Smooth muscle cell (in vitro differentiated cells): ENCODE measurements at regions not wholly inside any gene's neighbourhood (a gene's known extent, or its start where the extent isn't known, plus 50 kb on each side); places are given as distances from the start of the nearest gene placed in this dataset.
A peak's percentile ranks its signal among the peaks of the same experiment; 100 is the strongest.

Experiments used
- DNase-seq: peaks from one replicate; lab custom pipeline; 2025; ENCODE audit not compliant: unreplicated experiment; lab: John Stamatoyannopoulos, UW
- H2AFZ ChIP-seq: fragments of 200-600 bp; sonication (generic); 2 replicates; pipeline ENCODE4 v1.6.0; 2016; ENCODE audit warnings: antibody characterized with exemption, low read depth, mild to moderate bottlenecking
- H3F3A ChIP-seq: fragments of 200-600 bp; sonication (generic); 2 replicates; pipeline ENCODE4 v1.6.0; 2017; ENCODE audit warnings: antibody characterized with exemption, low read depth
- H3K27ac ChIP-seq: fragments of 200-600 bp; sonication (generic); 2 replicates; pipeline ENCODE4 v1.5.1; 2016; ENCODE audit warnings: low read depth, mild to moderate bottlenecking
- H3K27me3 ChIP-seq: fragments of 200-600 bp; sonication (generic); 2 replicates; pipeline ENCODE4 v1.6.1; 2016; ENCODE audit warnings: low read depth, mild to moderate bottlenecking
- H3K36me3 ChIP-seq: fragments of 200-600 bp; sonication (generic); 2 replicates; pipeline ENCODE4 v1.5.1; 2016; ENCODE audit warnings: low read depth
- H3K4me1 ChIP-seq: fragments of 200-600 bp; sonication (generic); 2 replicates; pipeline ENCODE4 v1.5.1; 2016; ENCODE audit warnings: low read depth
- H3K4me2 ChIP-seq: fragments of 200-600 bp; sonication (generic); 2 replicates; pipeline ENCODE4 v1.6.0; 2016; ENCODE audit warnings: mild to moderate bottlenecking
- H3K4me3 ChIP-seq: fragments of 200-600 bp; sonication (generic); 2 replicates; pipeline ENCODE4 v1.5.1; 2016; ENCODE audit warnings: mild to moderate bottlenecking
- H3K79me2 ChIP-seq: fragments of 200-600 bp; sonication (generic); 2 replicates; pipeline ENCODE4 v1.6.0; 2016; ENCODE audit warnings: low read depth, mild to moderate bottlenecking
- H3K9ac ChIP-seq: fragments of 200-600 bp; sonication (generic); 2 replicates; pipeline ENCODE4 v1.6.0; 2016; ENCODE audit warnings: low read depth
- H3K9me3 ChIP-seq: fragments of 200-600 bp; sonication (generic); replicated peaks from 2 replicates; pipeline ENCODE4 v1.5.1; 2016; ENCODE audit warnings: low read depth
- H4K20me1 ChIP-seq: fragments of 200-600 bp; sonication (generic); 2 replicates; pipeline ENCODE4 v1.6.0; 2016; ENCODE audit warnings: low read depth
- WGBS: methylation state at CpG from one replicate; pipeline ENCODE4 v1.1.7; 2016; ENCODE audit warnings: low lambda C conversion rate; 5-methylcytosine and 5-hydroxymethylcytosine counted together
- TF ChIP-seq, protein P1 (sequence below): fragments of 200-600 bp; sonication (generic); IDR thresholded peaks from 2 replicates; pipeline ENCODE4 v1.5.1; 2017; ENCODE audit warnings: borderline replicate concordance, mild to moderate bottlenecking, antibody characterized with exemption; ENCODE audit not compliant: insufficient read depth, poor library complexity, severe bottlenecking

- Histone ChIP-seq H3K27me3 (no peaks in the 10 kb centered on the region), H3K27ac (no peak overlapping the region), H3K4me2 (no peak overlapping the region), H3F3A (no peaks in the 10 kb centered on the region), H3K9me3 (no peaks in the 10 kb centered on the region), H4K20me1 (no peaks in the 10 kb centered on the region), H2AFZ (no peak overlapping the region), H3K9ac (no peak overlapping the region), H3K4me1 (no peaks in the 10 kb centered on the region), H3K36me3 (no peaks in the 10 kb centered on the region), H3K4me3 (no peak overlapping the region), H3K79me2 (no peaks in the 10 kb centered on the region)
- DNase-seq: no peak
- 89% methylated on average over 3 of the region's 3 CpGs for WGBS
- TF ChIP-seq, protein P1, sequence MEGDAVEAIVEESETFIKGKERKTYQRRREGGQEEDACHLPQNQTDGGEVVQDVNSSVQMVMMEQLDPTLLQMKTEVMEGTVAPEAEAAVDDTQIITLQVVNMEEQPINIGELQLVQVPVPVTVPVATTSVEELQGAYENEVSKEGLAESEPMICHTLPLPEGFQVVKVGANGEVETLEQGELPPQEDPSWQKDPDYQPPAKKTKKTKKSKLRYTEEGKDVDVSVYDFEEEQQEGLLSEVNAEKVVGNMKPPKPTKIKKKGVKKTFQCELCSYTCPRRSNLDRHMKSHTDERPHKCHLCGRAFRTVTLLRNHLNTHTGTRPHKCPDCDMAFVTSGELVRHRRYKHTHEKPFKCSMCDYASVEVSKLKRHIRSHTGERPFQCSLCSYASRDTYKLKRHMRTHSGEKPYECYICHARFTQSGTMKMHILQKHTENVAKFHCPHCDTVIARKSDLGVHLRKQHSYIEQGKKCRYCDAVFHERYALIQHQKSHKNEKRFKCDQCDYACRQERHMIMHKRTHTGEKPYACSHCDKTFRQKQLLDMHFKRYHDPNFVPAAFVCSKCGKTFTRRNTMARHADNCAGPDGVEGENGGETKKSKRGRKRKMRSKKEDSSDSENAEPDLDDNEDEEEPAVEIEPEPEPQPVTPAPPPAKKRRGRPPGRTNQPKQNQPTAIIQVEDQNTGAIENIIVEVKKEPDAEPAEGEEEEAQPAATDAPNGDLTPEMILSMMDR: no peak
Measured at GRCh38 chr3:117910820-117911521, 1123.7 kb downstream of the IGSF11 start.

DNA sequence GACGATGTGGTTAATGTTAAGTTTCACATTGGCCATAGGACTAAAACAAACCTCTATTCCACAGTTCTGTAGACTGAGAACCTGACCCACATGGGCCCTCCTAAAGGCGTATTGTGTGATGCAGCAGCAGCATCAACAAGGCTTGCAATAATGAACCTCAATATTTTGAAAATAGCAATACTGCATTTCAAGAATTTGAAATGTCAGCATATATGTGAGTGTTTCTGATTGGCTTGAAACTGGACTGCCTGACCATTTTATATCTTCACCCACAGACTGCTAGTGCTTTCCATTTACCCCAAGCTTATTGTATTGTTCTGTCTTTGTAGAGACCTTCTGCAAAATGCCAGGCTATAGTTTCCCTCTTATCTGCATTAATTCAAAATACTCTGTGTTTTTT is 1122.3 kb downstream of the IGSF11 start:
- Histone ChIP-seq H3K27ac (no peak overlapping the region), H3K9me3 (no peaks in the 10 kb centered on the region), H2AFZ (no peak overlapping the region), H4K20me1 (no peaks in the 10 kb centered on the region), H3K4me3 (no peak overlapping the region), H3K4me1 (no peaks in the 10 kb centered on the region), H3K27me3 (no peaks in the 10 kb centered on the region), H3K36me3 (no peaks in the 10 kb centered on the region), H3K9ac (no peak overlapping the region), H3K4me2 (no peak overlapping the region), H3F3A (no peaks in the 10 kb centered on the region), H3K79me2 (no peaks in the 10 kb centered on the region)
- WGBS: 92% methylated on average over 2 of the region's 2 CpGs
- DNase-seq: no peak
- TF ChIP-seq, protein P1: no peak

DNA sequence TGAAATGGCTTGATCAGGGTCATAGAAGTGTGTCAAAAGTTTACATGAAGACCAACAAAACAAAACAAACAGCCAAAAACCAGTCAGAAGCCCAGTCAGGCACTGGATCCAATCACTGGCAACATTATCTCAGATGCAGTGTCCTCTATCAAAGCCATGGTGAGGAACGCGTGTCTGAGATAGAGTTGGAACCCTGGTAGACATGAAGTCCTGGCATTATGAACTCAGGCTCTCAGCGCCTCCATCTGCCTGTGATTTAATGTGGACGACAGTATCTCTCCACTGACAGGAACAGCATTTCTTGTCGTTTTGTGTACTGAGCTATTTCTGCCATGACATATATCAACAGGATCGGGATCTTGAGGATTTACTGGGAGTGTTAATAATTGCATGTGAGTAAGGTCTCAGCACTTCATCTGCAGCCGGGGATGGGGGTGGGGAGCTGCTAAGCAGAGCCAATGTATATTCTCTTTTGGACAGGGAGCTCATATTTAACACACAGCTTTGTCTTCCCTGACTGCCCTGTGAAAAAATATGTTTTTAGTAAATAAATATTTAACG is 1120.0 kb downstream of the IGSF11 start:
- no peaks in the 10 kb centered on the region for H3K36me3 ChIP-seq
- no peak for DNase-seq
- H3K79me2 ChIP-seq: no peaks in the 10 kb centered on the region
- 50% methylated on average over 8 of the region's 8 CpGs for WGBS
- H4K20me1 ChIP-seq: no peaks in the 10 kb centered on the region
- no peak overlapping the region for H2AFZ ChIP-seq
- H3K9ac ChIP-seq: no peak overlapping the region
- peak overlapping the region; percentile 43 for H3K4me2 ChIP-seq
- no peak overlapping the region for H3K4me3 ChIP-seq
- no peaks in the 10 kb centered on the region for H3F3A ChIP-seq
- TF ChIP-seq, protein P1: no peak
- H3K27me3 ChIP-seq: no peaks in the 10 kb centered on the region
- H3K27ac ChIP-seq: no peak overlapping the region
- H3K9me3 ChIP-seq: no peaks in the 10 kb centered on the region
- no peaks in the 10 kb centered on the region for H3K4me1 ChIP-seq

DNA sequence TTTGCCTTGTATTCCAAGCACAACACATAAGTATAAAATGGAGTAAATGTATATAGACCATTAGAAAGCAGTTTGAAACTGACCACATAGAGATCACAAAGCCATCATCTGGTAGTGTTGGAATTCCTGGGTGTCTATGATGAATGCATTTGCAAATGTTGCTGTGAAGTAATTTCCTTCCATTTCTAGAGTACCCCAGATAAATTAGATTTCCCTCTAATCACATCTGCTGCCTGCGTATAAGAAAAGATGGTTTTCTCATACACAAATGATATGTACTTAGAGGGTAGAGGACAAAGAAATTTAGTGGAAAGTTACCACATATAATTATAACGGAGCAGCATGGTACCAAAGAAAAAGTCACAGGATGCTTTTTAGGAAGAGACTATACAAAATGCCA is 1117.8 kb downstream of the IGSF11 start:
- no peaks in the 10 kb centered on the region for H3K27me3 ChIP-seq
- no peak overlapping the region for H2AFZ ChIP-seq
- whole genome bisulfite sequencing: 96% methylated on average over 2 of the region's 2 CpGs
- no peaks in the 10 kb centered on the region for H3F3A ChIP-seq
- no peak overlapping the region for H3K27ac ChIP-seq
- H3K9ac ChIP-seq: no peak overlapping the region
- DNase-seq: no peak
- no peak overlapping the region for H3K4me3 ChIP-seq
- no peaks in the 10 kb centered on the region for H3K36me3 ChIP-seq
- no peaks in the 10 kb centered on the region for H4K20me1 ChIP-seq
- no peaks in the 10 kb centered on the region for H3K79me2 ChIP-seq
- no peak overlapping the region for H3K4me2 ChIP-seq
- H3K4me1 ChIP-seq: peaks cover 13% of the 10 kb centered on the region
- TF ChIP-seq, protein P1: no peak
- H3K9me3 ChIP-seq: no peaks in the 10 kb centered on the region
